Loucy (cell line): ENCODE measurements at regions not wholly inside any gene's neighbourhood (a gene's known extent, or its start where the extent isn't known, plus 50 kb on each side); places are given as distances from the start of the nearest gene placed in this dataset.

Source experiments
- H2AFZ ChIP-seq: fragments of 200-600 bp; sonication (generic); 2 replicates; pipeline ENCODE4 v1.6.0; 2016; ENCODE audit warnings: antibody characterized with exemption, mild to moderate bottlenecking, low read length, moderate library complexity
- H3F3A ChIP-seq: fragments of 200-600 bp; 2 replicates; pipeline ENCODE4 v1.6.0; 2016; ENCODE audit warnings: antibody characterized with exemption, low read depth, mild to moderate bottlenecking
- H3K27me3 ChIP-seq: fragments of 200-600 bp; sonication (generic); 2 replicates; pipeline ENCODE4 v1.6.1; 2014; ENCODE audit warnings: low read length, mild to moderate bottlenecking; ENCODE audit not compliant: insufficient read depth, poor library complexity, severe bottlenecking
- H3K36me3 ChIP-seq: fragments of 200-600 bp; sonication (generic); 2 replicates; pipeline ENCODE4 v1.6.1; 2016; ENCODE audit warnings: low read length; ENCODE audit not compliant: insufficient read depth
- H3K4me1 ChIP-seq: fragments of 200-600 bp; sonication (generic); 2 replicates; pipeline ENCODE4 v1.5.1; 2014; ENCODE audit warnings: low read length, mild to moderate bottlenecking; ENCODE audit not compliant: insufficient read depth, poor library complexity, severe bottlenecking
- H3K4me2 ChIP-seq: fragments of 200-600 bp; sonication (generic); 2 replicates; pipeline ENCODE4 v1.6.0; 2014; ENCODE audit warnings: antibody characterized with exemption, low read length, low read depth, mild to moderate bottlenecking; ENCODE audit not compliant: poor library complexity, severe bottlenecking
- H3K4me3 ChIP-seq: fragments of 200-600 bp; sonication (generic); 2 replicates; pipeline ENCODE4 v1.5.1; 2014; ENCODE audit warnings: low read length, mild to moderate bottlenecking, mixed read lengths; ENCODE audit not compliant: poor library complexity, severe bottlenecking
- H3K79me2 ChIP-seq: fragments of 200-600 bp; sonication (generic); 2 replicates; pipeline ENCODE4 v1.6.1; 2014; ENCODE audit warnings: low read length; ENCODE audit not compliant: insufficient read depth
- H3K9ac ChIP-seq: fragments of 200-600 bp; sonication (generic); 2 replicates; pipeline ENCODE4 v1.6.0; 2014; ENCODE audit warnings: mild to moderate bottlenecking, low read depth, low read length, moderate library complexity; ENCODE audit not compliant: poor library complexity, severe bottlenecking
- H3K9me2 ChIP-seq: fragments of 200-600 bp; sonication (generic); replicated peaks from 2 replicates; pipeline ENCODE4 v1.6.1; 2016; ENCODE audit warnings: low read depth, low read length, mixed read lengths
- H3K9me3 ChIP-seq: fragments of 200-600 bp; sonication (generic); 2 replicates; pipeline ENCODE4 v1.6.1; 2014; ENCODE audit warnings: mild to moderate bottlenecking, antibody characterized with exemption, low read length, low read depth; ENCODE audit not compliant: insufficient read depth
- H4K20me1 ChIP-seq: fragments of 200-600 bp; sonication (generic); 2 replicates; pipeline ENCODE4 v1.6.0; 2014; ENCODE audit warnings: antibody characterized with exemption, low read length, mild to moderate bottlenecking; ENCODE audit not compliant: insufficient read depth, poor library complexity, severe bottlenecking
- CTCF ChIP-seq: fragments of 200-600 bp; sonication (generic); conservative IDR thresholded peaks from 2 replicates; pipeline ENCODE4 v1.5.1; 2014; ENCODE audit warnings: mild to moderate bottlenecking, antibody characterized with exemption, low read length
- EZH2phosphoT487 ChIP-seq: fragments of 200-600 bp; IDR thresholded peaks from 2 replicates; pipeline ENCODE4 v1.6.1; 2018; ENCODE audit warnings: antibody characterized with exemption, mild to moderate bottlenecking, moderate library complexity, borderline replicate concordance

- TF ChIP-seq CTCF, result no peak
- TF ChIP-seq EZH2phosphoT487, result no peak
- Histone ChIP-seq H3F3A (no peaks in the 10 kb centered on the region), H4K20me1 (no peaks in the 10 kb centered on the region), H3K36me3 (no peaks in the 10 kb centered on the region), H3K4me1 (peaks cover 21% of the 10 kb centered on the region), H3K9ac (no peak overlapping the region), H3K4me3 (peak overlapping the region; percentile 6), H3K27me3 (no peaks in the 10 kb centered on the region), H3K9me3 (no peaks in the 10 kb centered on the region), H3K9me2 (no peaks in the 10 kb centered on the region), H2AFZ (no peak overlapping the region), H3K79me2 (no peaks in the 10 kb centered on the region), H3K4me2 (peak overlapping the region; percentile 38)
Observed at GRCh38 chr11:103798026-103798425, 238.4 kb upstream of the DDI1 start.

- no peaks in the 10 kb centered on the region for H3K79me2 ChIP-seq
- no peaks in the 10 kb centered on the region for H3K9me3 ChIP-seq
- H3K4me2 ChIP-seq, result peak overlapping the region; percentile 38
- H3K27me3 ChIP-seq, result no peaks in the 10 kb centered on the region
- no peaks in the 10 kb centered on the region for H4K20me1 ChIP-seq
- H3K9me2 ChIP-seq, result no peaks in the 10 kb centered on the region
- no peaks in the 10 kb centered on the region for H3K36me3 ChIP-seq
- TF ChIP-seq EZH2phosphoT487 (no peak), CTCF (no peak)
- peaks cover 21% of the 10 kb centered on the region for H3K4me1 ChIP-seq
- peak overlapping the region; percentile 6 for H3K4me3 ChIP-seq
- no peak overlapping the region for H3K9ac ChIP-seq
- no peak overlapping the region for H2AFZ ChIP-seq
- no peaks in the 10 kb centered on the region for H3F3A ChIP-seq
Observed at GRCh38 chr11:103798446-103798845, 238.0 kb upstream of the DDI1 start.

- no peaks in the 10 kb centered on the region for H3K9me2 ChIP-seq
Observed at GRCh38 chr11:103800406-103801114, 235.9 kb upstream of the DDI1 start.

More at GRCh38 chr11:103800406-103801114, 235.9 kb upstream of the DDI1 start:
- Histone ChIP-seq H3K36me3 (no peaks in the 10 kb centered on the region), H4K20me1 (no peaks in the 10 kb centered on the region), H3F3A (no peaks in the 10 kb centered on the region), H3K9me3 (no peaks in the 10 kb centered on the region), H2AFZ (no peak overlapping the region), H3K9ac (no peak overlapping the region), H3K79me2 (no peaks in the 10 kb centered on the region), H3K4me3 (no peak overlapping the region), H3K4me1 (peaks cover 21% of the 10 kb centered on the region), H3K4me2 (no peak overlapping the region), H3K27me3 (no peaks in the 10 kb centered on the region)
- TF ChIP-seq EZH2phosphoT487 (no peak), CTCF (peak; percentile 41; the same call in 1 of the 2 replicates)
